CD4-positive, alpha-beta T cell (primary cell): ENCODE measurements at regions not wholly inside any gene's neighbourhood (a gene's known extent, or its start where the extent isn't known, plus 50 kb on each side); places are given as distances from the start of the nearest gene placed in this dataset.

Experiments
- ATAC-seq: fragments of 200-7000 bp; cut with Tn5 transposase; one replicate; pipeline ENCODE4 v1.10.0; 2022; ENCODE audit warnings: mild to moderate bottlenecking; ENCODE audit not compliant: poor library complexity
- CTCF ChIA-PET: fragments of 350-600 bp; sonication (Branson Sonifier 250); formaldehyde crosslinking; loops from one replicate; lab custom pipeline; 2021; ENCODE audit warnings: antibody characterized with exemption, inconsistent platforms; lab: Charles Lee
- POLR2A ChIA-PET: fragments of 350-600 bp; sonication (Branson Sonifier 250); formaldehyde crosslinking; loops from one replicate; lab custom pipeline; 2021; ENCODE audit warnings: antibody characterized with exemption, inconsistent platforms; lab: Charles Lee
- DNase-seq, 14 experiments: peaks; one replicate each; pipeline ENCODE4 v3.0.0-alpha.2; 2013 to 2020; ENCODE audit warnings: mixed read lengths in 2 of 14
- H3K27ac ChIP-seq, 2 donors: one replicate each; pipeline versions ENCODE4 v1.5.1 to v1.7.0; 2013; ENCODE audit warnings: low read length in 2 of 2, low read depth in 1 of 2, mild to moderate bottlenecking in 1 of 2
- H3K27me3 ChIP-seq, 2 experiments: 1 replicate in 1 of 2; 2 replicates in 1 of 2; pipeline versions ENCODE4 v1.6.1 to v1.7.0; 2013; ENCODE audit warnings: low read length in 2 of 2, control low read depth in 1 of 2, mild to moderate bottlenecking in 1 of 2, moderate library complexity in 1 of 2; ENCODE audit not compliant: insufficient read depth in 2 of 2, control insufficient read depth in 1 of 2
- H3K36me3 ChIP-seq: one replicate; pipeline ENCODE4 v1.6.1; 2013; ENCODE audit warnings: low read length, control low read depth; ENCODE audit not compliant: insufficient read depth
- H3K4me1 ChIP-seq: one replicate; pipeline ENCODE4 v1.6.1; 2013; ENCODE audit warnings: low read length, control low read depth; ENCODE audit not compliant: insufficient read depth
- H3K4me3 ChIP-seq: one replicate; pipeline ENCODE4 v1.5.1; 2013; ENCODE audit warnings: mild to moderate bottlenecking, low read length, moderate library complexity
- H3K9me3 ChIP-seq, 2 experiments: 1 replicate in 1 of 2; 2 replicates in 1 of 2; pipeline versions ENCODE4 v1.6.1 to v1.7.0; 2013; ENCODE audit warnings: low read length in 2 of 2, mild to moderate bottlenecking in 2 of 2, control low read depth in 1 of 2, moderate library complexity in 1 of 2; ENCODE audit not compliant: control insufficient read depth in 1 of 2, insufficient read depth in 1 of 2
- H3K27ac Mint-ChIP-seq: one replicate; pipeline ENCODE4 v1.8.0; 2020; ENCODE audit warnings: mixed read lengths
- H3K27me3 Mint-ChIP-seq: one replicate; pipeline ENCODE4 v1.8.0; 2021; ENCODE audit warnings: mixed read lengths
- H3K36me3 Mint-ChIP-seq: one replicate; pipeline ENCODE4 v1.8.0; 2021; ENCODE audit warnings: low read depth, mixed read lengths
- H3K4me1 Mint-ChIP-seq: one replicate; pipeline ENCODE4 v1.8.0; 2021; ENCODE audit warnings: low read depth, mixed read lengths
- H3K4me3 Mint-ChIP-seq: one replicate; pipeline ENCODE4 v1.8.0; 2020; ENCODE audit warnings: mild to moderate bottlenecking, mixed read lengths
- H3K9me3 Mint-ChIP-seq: one replicate; pipeline ENCODE4 v1.8.0; 2020; ENCODE audit warnings: mixed read lengths
- intact Hi-C, 2 experiments: fragments of 100-400 bp; cut with DNase I in 1 of 2; cut with micrococcal nuclease in 1 of 2; formaldehyde crosslinking; loops; one replicate each; pipeline versions ENCODE4 v1.15.1 to v1.9.0; 2023 to 2025; cut with DNase I, micrococcal nuclease
- TF ChIP-seq, protein P1 (sequence below): fragments of 200-600 bp; IDR thresholded peaks from one replicate; pipeline ENCODE4 v1.8.0; 2022; ENCODE audit warnings: antibody characterized with exemption, mild to moderate bottlenecking

- H3K4me3 ChIP-seq, result no peak overlapping the region
- Mint-ChIP-seq H3K27me3 (peaks cover 6% of the 10 kb centered on the region), H3K27ac (no peak overlapping the region), H3K9me3 (no peaks in the 10 kb centered on the region), H3K4me1 (no peaks in the 10 kb centered on the region), H3K4me3 (no peak overlapping the region), H3K36me3 (no peaks in the 10 kb centered on the region)
- TF ChIP-seq, protein P1, sequence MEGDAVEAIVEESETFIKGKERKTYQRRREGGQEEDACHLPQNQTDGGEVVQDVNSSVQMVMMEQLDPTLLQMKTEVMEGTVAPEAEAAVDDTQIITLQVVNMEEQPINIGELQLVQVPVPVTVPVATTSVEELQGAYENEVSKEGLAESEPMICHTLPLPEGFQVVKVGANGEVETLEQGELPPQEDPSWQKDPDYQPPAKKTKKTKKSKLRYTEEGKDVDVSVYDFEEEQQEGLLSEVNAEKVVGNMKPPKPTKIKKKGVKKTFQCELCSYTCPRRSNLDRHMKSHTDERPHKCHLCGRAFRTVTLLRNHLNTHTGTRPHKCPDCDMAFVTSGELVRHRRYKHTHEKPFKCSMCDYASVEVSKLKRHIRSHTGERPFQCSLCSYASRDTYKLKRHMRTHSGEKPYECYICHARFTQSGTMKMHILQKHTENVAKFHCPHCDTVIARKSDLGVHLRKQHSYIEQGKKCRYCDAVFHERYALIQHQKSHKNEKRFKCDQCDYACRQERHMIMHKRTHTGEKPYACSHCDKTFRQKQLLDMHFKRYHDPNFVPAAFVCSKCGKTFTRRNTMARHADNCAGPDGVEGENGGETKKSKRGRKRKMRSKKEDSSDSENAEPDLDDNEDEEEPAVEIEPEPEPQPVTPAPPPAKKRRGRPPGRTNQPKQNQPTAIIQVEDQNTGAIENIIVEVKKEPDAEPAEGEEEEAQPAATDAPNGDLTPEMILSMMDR, result no peak
- ATAC-seq, result no peak
- ChIA-PET CTCF (no interaction called here), POLR2A (no interaction called here)
- intact Hi-C loops, result no loop called here
- no peak overlapping the region for H3K27ac ChIP-seq
- no peaks in the 10 kb centered on the region for H3K4me1 ChIP-seq
- no peak for DNase-seq
- H3K36me3 ChIP-seq, result no peaks in the 10 kb centered on the region
- H3K27me3 ChIP-seq, result no peaks in the 10 kb centered on the region
- no peaks in the 10 kb centered on the region for H3K9me3 ChIP-seq
Observed at GRCh38 chr3:110248666-110249065, 823.0 kb upstream of the NECTIN3 start.

DNA sequence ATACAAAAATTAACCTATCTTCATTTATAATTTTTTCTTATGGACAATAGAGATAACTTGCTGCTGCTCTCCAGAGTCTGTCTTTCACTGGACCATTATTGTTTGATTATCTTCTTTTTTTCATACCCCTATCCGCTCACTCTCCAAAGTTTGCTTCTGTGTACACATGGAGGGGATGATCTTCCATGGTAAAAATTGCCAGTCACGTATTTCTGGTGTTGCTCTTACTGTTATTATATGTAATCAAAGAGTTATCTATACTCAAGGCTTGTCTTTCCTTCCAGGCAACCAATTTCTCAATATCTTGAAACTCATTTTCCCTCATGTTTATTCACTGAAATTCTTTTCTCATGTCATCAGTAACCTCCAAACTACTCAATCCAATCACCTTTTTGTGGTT is 817.8 kb upstream of the NECTIN3 start:
- Histone ChIP-seq H3K4me3 (no peak overlapping the region), H3K4me1 (no peaks in the 10 kb centered on the region), H3K27ac (no peak overlapping the region), H3K27me3 (no peaks in the 10 kb centered on the region), H3K9me3 (no peaks in the 10 kb centered on the region), H3K36me3 (no peaks in the 10 kb centered on the region)
- ChIA-PET POLR2A (no interaction called here), CTCF (no interaction called here)
- no peak for ATAC-seq
- no peak for DNase-seq
- H3K4me3 Mint-ChIP-seq, result no peak overlapping the region
- H3K36me3 Mint-ChIP-seq, result no peaks in the 10 kb centered on the region
- TF ChIP-seq, protein P1, result no peak
- no peak overlapping the region for H3K27ac Mint-ChIP-seq
- H3K27me3 Mint-ChIP-seq, result peaks cover 4% of the 10 kb centered on the region
- intact Hi-C loops, result no loop called here
- H3K4me1 Mint-ChIP-seq, result no peaks in the 10 kb centered on the region
- no peaks in the 10 kb centered on the region for H3K9me3 Mint-ChIP-seq

DNA sequence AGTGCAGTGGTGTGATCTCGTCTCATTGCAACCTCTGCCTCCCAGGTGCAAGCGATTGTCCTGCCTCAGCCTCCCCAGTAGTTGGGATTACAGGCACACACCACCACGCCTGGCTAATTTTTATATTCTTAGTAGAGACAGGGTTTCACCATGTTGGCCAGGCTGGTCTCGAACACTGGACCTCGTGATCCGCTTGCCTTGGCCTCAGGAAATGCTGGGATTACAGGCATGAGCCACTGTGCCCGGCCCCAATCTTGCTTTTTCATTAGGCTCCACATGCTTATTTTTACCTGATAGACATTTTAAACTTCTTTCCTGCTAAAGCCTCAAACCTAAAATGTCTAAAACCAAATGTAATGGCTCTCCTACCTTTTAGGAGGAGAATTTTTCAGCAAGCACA is 817.0 kb upstream of the NECTIN3 start:
- TF ChIP-seq, protein P1, result no peak
- CTCF ChIA-PET, result no interaction called here
- intact Hi-C loops, result no loop called here
- Histone ChIP-seq H3K4me3 (no peak overlapping the region), H3K27me3 (no peaks in the 10 kb centered on the region), H3K36me3 (no peaks in the 10 kb centered on the region), H3K9me3 (no peaks in the 10 kb centered on the region), H3K27ac (no peak overlapping the region), H3K4me1 (no peaks in the 10 kb centered on the region)
- Mint-ChIP-seq H3K27ac (no peak overlapping the region), H3K27me3 (peaks cover 4% of the 10 kb centered on the region), H3K9me3 (no peaks in the 10 kb centered on the region), H3K4me3 (no peak overlapping the region), H3K36me3 (no peaks in the 10 kb centered on the region), H3K4me1 (no peaks in the 10 kb centered on the region)
- no peak for DNase-seq
- ATAC-seq, result no peak
- POLR2A ChIA-PET, result no interaction called here
